Bone marrow (tissue), 2 donors: ENCODE measurements at regions not wholly inside any gene's neighbourhood (a gene's known extent, or its start where the extent isn't known, plus 50 kb on each side); places are given as distances from the start of the nearest gene placed in this dataset.
A peak's percentile ranks its signal among the peaks of the same experiment; 100 is the strongest.

Experiments used
- DNase-seq, 2 donors: peaks; one replicate each; lab custom pipeline; 2025; lab: John Stamatoyannopoulos, UW

- DNase-seq = no peak
Measured at GRCh38 chr2:57711991-57712390, 334.6 kb upstream of the VRK2 start.

- DNase-seq = peak in 1 of 2 donors; percentile 37
Measured at GRCh38 chr2:57720728-57721627, 325.6 kb upstream of the VRK2 start.

- DNase-seq = no peak
Measured at GRCh38 chr2:57725337-57725947, 321.2 kb upstream of the VRK2 start.

- DNase-seq = no peak
Measured at GRCh38 chr2:57726294-57726693, 320.3 kb upstream of the VRK2 start.

GRCh38 chr2:57728691-57729090 is 317.9 kb upstream of the VRK2 start:
- DNase-seq = no peak

GRCh38 chr2:57733956-57734355 is 312.6 kb upstream of the VRK2 start:
- DNase-seq = no peak

- no peak for DNase-seq
Measured at GRCh38 chr2:57740891-57741290, 305.7 kb upstream of the VRK2 start.

GRCh38 chr2:57753636-57754035 is 293.0 kb upstream of the VRK2 start:
- no peak for DNase-seq

GRCh38 chr2:57758686-57759085 is 287.9 kb upstream of the VRK2 start:
- DNase-seq = no peak

GRCh38 chr2:57759131-57759530 is 287.5 kb upstream of the VRK2 start:
- DNase-seq = no peak

GRCh38 chr2:57759822-57760300 is 286.7 kb upstream of the VRK2 start:
- DNase-seq = peak; percentile 63 to 66

GRCh38 chr2:57760381-57760801 is 286.2 kb upstream of the VRK2 start:
- no peak for DNase-seq

GRCh38 chr2:57776916-57777315 is 269.7 kb upstream of the VRK2 start:
- DNase-seq = no peak

GRCh38 chr2:57782587-57782986 is 264.0 kb upstream of the VRK2 start:
- no peak for DNase-seq

GRCh38 chr2:57793310-57793709 is 253.3 kb upstream of the VRK2 start:
- DNase-seq = no peak

- DNase-seq = no peak
Measured at GRCh38 chr2:57796527-57796926, 250.1 kb upstream of the VRK2 start.

GRCh38 chr2:57798346-57798745 is 248.3 kb upstream of the VRK2 start:
- DNase-seq = no peak

GRCh38 chr2:57802243-57802642 is 244.4 kb upstream of the VRK2 start:
- no peak for DNase-seq

GRCh38 chr2:57804971-57805370 is 241.6 kb upstream of the VRK2 start:
- no peak for DNase-seq

- no peak for DNase-seq
Measured at GRCh38 chr2:57806449-57806968, 240.1 kb upstream of the VRK2 start.

GRCh38 chr2:57809230-57809629 is 237.4 kb upstream of the VRK2 start:
- no peak for DNase-seq

GRCh38 chr2:57821088-57821487 is 225.5 kb upstream of the VRK2 start:
- DNase-seq = no peak

- no peak for DNase-seq
Measured at GRCh38 chr2:57828221-57828620, 218.4 kb upstream of the VRK2 start.
